ENCODE measurements at regions not wholly inside any gene's neighbourhood (a gene's known extent, or its start where the extent isn't known, plus 50 kb on each side); places are given as distances from the start of the nearest gene placed in this dataset.

DNA sequence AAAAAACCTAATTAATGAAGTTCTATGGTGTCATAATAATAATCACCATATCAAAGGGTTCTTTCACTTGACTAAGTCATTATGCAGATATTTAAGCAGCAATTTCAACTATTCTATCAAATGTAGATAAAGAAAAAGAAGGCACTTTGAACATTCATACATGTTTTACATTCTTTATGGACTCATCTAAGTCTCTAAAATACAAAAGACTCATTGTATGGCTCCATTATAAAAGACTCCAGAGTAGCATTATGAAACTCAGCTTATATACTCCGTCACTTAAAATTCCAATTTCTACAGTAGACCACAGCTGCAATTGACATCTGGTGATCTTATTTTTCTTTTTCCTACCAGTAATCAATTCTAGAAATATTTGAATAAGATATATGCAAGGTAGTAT lies 173.5 kb upstream of the KIF2B start:
- H3K9me3 Mint-ChIP-seq = peaks cover 0 to 9% (median 2%) of the 10 kb centered on the region in 7 donors
- TF ChIP-seq, protein P1, sequence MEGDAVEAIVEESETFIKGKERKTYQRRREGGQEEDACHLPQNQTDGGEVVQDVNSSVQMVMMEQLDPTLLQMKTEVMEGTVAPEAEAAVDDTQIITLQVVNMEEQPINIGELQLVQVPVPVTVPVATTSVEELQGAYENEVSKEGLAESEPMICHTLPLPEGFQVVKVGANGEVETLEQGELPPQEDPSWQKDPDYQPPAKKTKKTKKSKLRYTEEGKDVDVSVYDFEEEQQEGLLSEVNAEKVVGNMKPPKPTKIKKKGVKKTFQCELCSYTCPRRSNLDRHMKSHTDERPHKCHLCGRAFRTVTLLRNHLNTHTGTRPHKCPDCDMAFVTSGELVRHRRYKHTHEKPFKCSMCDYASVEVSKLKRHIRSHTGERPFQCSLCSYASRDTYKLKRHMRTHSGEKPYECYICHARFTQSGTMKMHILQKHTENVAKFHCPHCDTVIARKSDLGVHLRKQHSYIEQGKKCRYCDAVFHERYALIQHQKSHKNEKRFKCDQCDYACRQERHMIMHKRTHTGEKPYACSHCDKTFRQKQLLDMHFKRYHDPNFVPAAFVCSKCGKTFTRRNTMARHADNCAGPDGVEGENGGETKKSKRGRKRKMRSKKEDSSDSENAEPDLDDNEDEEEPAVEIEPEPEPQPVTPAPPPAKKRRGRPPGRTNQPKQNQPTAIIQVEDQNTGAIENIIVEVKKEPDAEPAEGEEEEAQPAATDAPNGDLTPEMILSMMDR (IDR thresholded peaks at IDR 0.05) = no peak
- no peaks in the 10 kb centered on the region for H3K36me3 Mint-ChIP-seq
- H3K79me2 ChIP-seq (ENCODE audit: insufficient read depth, low read length) = no peaks in the 10 kb centered on the region
- no CpG with 5 or more reads among the region's 1 CpG for WGBS (ENCODE audit: insufficient coverage)
- no peak overlapping the region for H3K4me2 ChIP-seq (replicated peaks; ENCODE audit: extremely low read depth, low read length, poor library complexity, severe bottlenecking)
- no peak overlapping the region for H3K4me3 ChIP-seq (replicated peaks in 1 of 3; ENCODE audit: low read depth in 2 of 3, low read length in 3 of 3)
- no peak overlapping the region for H3K9ac ChIP-seq (ENCODE audit: insufficient read depth, low read length, poor library complexity, severe bottlenecking)
- no peaks in the 10 kb centered on the region for H3K4me1 Mint-ChIP-seq
- H2AFZ ChIP-seq (ENCODE audit: insufficient read depth, low read depth, low read length, poor library complexity, severe bottlenecking) = no peak overlapping the region
- H4K20me1 ChIP-seq (ENCODE audit: insufficient read depth, low read length) = no peaks in the 10 kb centered on the region
- H3K27ac Mint-ChIP-seq = no peak overlapping the region
- no peaks in the 10 kb centered on the region for H3K36me3 ChIP-seq (replicated peaks in 1 of 2; ENCODE audit: control insufficient read depth in 1 of 2, insufficient read depth in 2 of 2, low read length in 2 of 2)
- no peaks in the 10 kb centered on the region for H3K4me1 ChIP-seq (ENCODE audit: control insufficient read depth in 1 of 2, insufficient read depth in 2 of 2, low read length in 2 of 2)
- no peak overlapping the region for H3K27ac ChIP-seq (ENCODE audit: low read depth in 1 of 2, low read length in 2 of 2)
- H3K27me3 Mint-ChIP-seq (ENCODE audit: low read depth in 3 of 3) = no peaks in the 10 kb centered on the region
- H3K27me3 ChIP-seq (ENCODE audit: control insufficient read depth in 2 of 2, insufficient read depth in 2 of 2, low read length in 2 of 2) = no peaks in the 10 kb centered on the region
- H3K9me3 ChIP-seq (replicated peaks in 1 of 2; ENCODE audit: control insufficient read depth in 1 of 2, insufficient read depth in 1 of 2, low read length in 2 of 2) = peaks cover 4 to 9% of the 10 kb centered on the region in 2 donors
- DNase-seq = no peak
- H3K4me3 Mint-ChIP-seq = no peak overlapping the region
- intact Hi-C loops (cut with micrococcal nuclease) = no loop called here

DNA sequence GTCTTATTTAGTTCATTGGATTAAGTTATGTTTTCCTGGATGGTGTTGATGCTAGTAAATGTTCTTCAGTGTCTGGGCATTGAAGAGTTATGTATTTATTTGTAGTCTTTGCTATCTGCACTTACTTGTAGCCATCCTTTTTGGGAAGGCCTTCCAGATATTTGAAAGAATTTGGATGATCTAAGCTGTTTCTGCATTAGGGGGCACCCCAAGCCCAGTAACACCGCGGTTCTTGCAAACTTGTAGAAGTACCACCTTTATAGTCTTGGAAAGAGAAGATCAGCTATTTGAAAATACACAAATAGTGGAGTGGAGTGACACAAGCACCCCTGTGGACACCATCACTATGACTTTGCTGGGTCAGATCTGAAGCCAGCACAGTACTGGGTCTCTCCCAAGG lies 175.9 kb upstream of the KIF2B start:
- no peaks in the 10 kb centered on the region for H3K4me1 ChIP-seq (ENCODE audit: control insufficient read depth in 1 of 2, insufficient read depth in 2 of 2, low read length in 2 of 2)
- H3K4me2 ChIP-seq (replicated peaks; ENCODE audit: extremely low read depth, low read length, poor library complexity, severe bottlenecking) = no peak overlapping the region
- H3K4me3 ChIP-seq (replicated peaks in 1 of 3; ENCODE audit: low read depth in 2 of 3, low read length in 3 of 3) = no peak overlapping the region
- Mint-ChIP-seq H3K9me3 (peaks cover 0 to 9% (median 2%) of the 10 kb centered on the region in 7 donors), H3K4me1 (no peaks in the 10 kb centered on the region), H3K27ac (no peak overlapping the region), H3K36me3 (no peaks in the 10 kb centered on the region), H3K4me3 (no peak overlapping the region), H3K27me3 (ENCODE audit: low read depth in 3 of 3) (no peaks in the 10 kb centered on the region)
- H3K9ac ChIP-seq (ENCODE audit: insufficient read depth, low read length, poor library complexity, severe bottlenecking) = no peak overlapping the region
- peaks cover 4 to 9% of the 10 kb centered on the region in 2 donors for H3K9me3 ChIP-seq (replicated peaks in 1 of 2; ENCODE audit: control insufficient read depth in 1 of 2, insufficient read depth in 1 of 2, low read length in 2 of 2)
- no peaks in the 10 kb centered on the region for H4K20me1 ChIP-seq (ENCODE audit: insufficient read depth, low read length)
- TF ChIP-seq, protein P1 (IDR thresholded peaks at IDR 0.05) = no peak
- no peaks in the 10 kb centered on the region for H3K36me3 ChIP-seq (replicated peaks in 1 of 2; ENCODE audit: control insufficient read depth in 1 of 2, insufficient read depth in 2 of 2, low read length in 2 of 2)
- no peak overlapping the region for H2AFZ ChIP-seq (ENCODE audit: insufficient read depth, low read depth, low read length, poor library complexity, severe bottlenecking)
- intact Hi-C loops (cut with micrococcal nuclease) = no loop called here
- no peak overlapping the region for H3K27ac ChIP-seq (ENCODE audit: low read depth in 1 of 2, low read length in 2 of 2)
- no peak for DNase-seq
- H3K79me2 ChIP-seq (ENCODE audit: insufficient read depth, low read length) = no peaks in the 10 kb centered on the region
- no peaks in the 10 kb centered on the region for H3K27me3 ChIP-seq (ENCODE audit: control insufficient read depth in 2 of 2, insufficient read depth in 2 of 2, low read length in 2 of 2)
- WGBS (ENCODE audit: insufficient coverage) = no CpG with 5 or more reads among the region's 2 CpGs
